HepG2 (cell line): ENCODE measurements at regions not wholly inside any gene's neighbourhood (a gene's known extent, or its start where the extent isn't known, plus 50 kb on each side); places are given as distances from the start of the nearest gene placed in this dataset.

Source experiments
- CHCHD3 ChIP-seq: sonication (generic); formaldehyde crosslinking; IDR thresholded peaks from 2 replicates; pipeline ENCODE4 v1.8.0; 2022; ENCODE audit warnings: mild to moderate bottlenecking, missing genetic modification reagents, moderate library complexity
- FOSL2 ChIP-seq: sonication (generic); formaldehyde crosslinking; IDR thresholded peaks from 2 replicates; pipeline ENCODE4 v1.4.0; 2020; ENCODE audit warnings: missing genetic modification reagents
- GATAD2A ChIP-seq: IDR thresholded peaks from 2 replicates; pipeline ENCODE4 v1.6.1; 2016
- GMEB2 ChIP-seq: IDR thresholded peaks from 2 replicates; pipeline ENCODE4 v1.6.1; 2016; ENCODE audit warnings: missing biosample characterization, missing genetic modification reagents, low read depth
- HMG20B ChIP-seq: conservative IDR thresholded peaks from 2 replicates; pipeline ENCODE4 v1.6.1; 2016; ENCODE audit warnings: missing genetic modification reagents, missing compliant biosample characterization
- HNRNPUL1 ChIP-seq: fragments of 200-400 bp; formaldehyde crosslinking; IDR thresholded peaks from 2 replicates; pipeline ENCODE4 v1.6.1; 2017; ENCODE audit warnings: low read depth, mild to moderate bottlenecking, low read length, moderate library complexity
- IRX3 ChIP-seq: sonication (generic); formaldehyde crosslinking; IDR thresholded peaks from 2 replicates; pipeline ENCODE4 v1.8.1; 2023; ENCODE audit warnings: mild to moderate bottlenecking, low read depth, missing genetic modification reagents, borderline replicate concordance
- JUND ChIP-seq: sonication (generic); formaldehyde crosslinking; IDR thresholded peaks from 2 replicates; pipeline ENCODE4 v1.8.0; 2022; ENCODE audit warnings: mild to moderate bottlenecking, missing genetic modification reagents
- MED1 ChIP-seq: sonication (generic); formaldehyde crosslinking; IDR thresholded peaks from 2 replicates; pipeline ENCODE4 v1.4.0; 2020; ENCODE audit warnings: missing genetic modification reagents
- MNT ChIP-seq: fragments of 450-650 bp; IDR thresholded peaks from 2 replicates; pipeline ENCODE4 v1.6.1; 2016
- NFE2L2 ChIP-seq: fragments of 150-350 bp; IDR thresholded peaks from 2 replicates; pipeline ENCODE4 v1.6.1; 2014; ENCODE audit warnings: low read length
- NFRKB ChIP-seq: fragments of 450-650 bp; IDR thresholded peaks from 2 replicates; pipeline ENCODE4 v1.6.1; 2017
- NR0B2 ChIP-seq: sonication (generic); formaldehyde crosslinking; IDR thresholded peaks from 2 replicates; pipeline ENCODE4 v1.4.0; 2020; ENCODE audit warnings: mild to moderate bottlenecking, missing genetic modification reagents
- NR2C2 ChIP-seq: sonication (generic); formaldehyde crosslinking; IDR thresholded peaks from 2 replicates; pipeline ENCODE4 v1.4.0; 2020; ENCODE audit warnings: missing genetic modification reagents, mild to moderate bottlenecking, moderate library complexity, borderline replicate concordance
- SALL1 ChIP-seq: sonication (generic); formaldehyde crosslinking; IDR thresholded peaks from 2 replicates; pipeline ENCODE4 v1.8.0; 2022; ENCODE audit warnings: mild to moderate bottlenecking, missing genetic modification reagents
- SRSF1 ChIP-seq: fragments of 200-400 bp; formaldehyde crosslinking; optimal IDR thresholded peaks from 2 replicates; pipeline ENCODE3; 2017; ENCODE audit warnings: mild to moderate bottlenecking, low read depth, low read length, moderate library complexity
- STAT5B ChIP-seq: sonication (generic); formaldehyde crosslinking; IDR thresholded peaks from 2 replicates; pipeline ENCODE4 v1.4.0; 2020; ENCODE audit warnings: missing genetic modification reagents
- U2AF2 ChIP-seq: fragments of 200-400 bp; formaldehyde crosslinking; IDR thresholded peaks from 2 replicates; pipeline ENCODE4 v1.6.1; 2017; ENCODE audit warnings: low read depth, mild to moderate bottlenecking, low read length
- UBTF ChIP-seq: sonication (generic); formaldehyde crosslinking; IDR thresholded peaks from 2 replicates; pipeline ENCODE4 v1.4.0; 2020; ENCODE audit warnings: mild to moderate bottlenecking, missing genetic modification reagents
- ZFY ChIP-seq: sonication (generic); formaldehyde crosslinking; IDR thresholded peaks from 2 replicates; pipeline ENCODE4 v1.4.0; 2020; ENCODE audit warnings: missing genetic modification reagents
- ZKSCAN1 ChIP-seq: fragments of 150-350 bp; IDR thresholded peaks from 2 replicates; pipeline ENCODE4 v1.6.1; 2014; ENCODE audit warnings: low read length
- ZNF264 ChIP-seq: sonication (generic); formaldehyde crosslinking; IDR thresholded peaks from 2 replicates; pipeline ENCODE4 v1.4.0; 2020; ENCODE audit warnings: missing genetic modification reagents
- ZNF652 ChIP-seq: IDR thresholded peaks from 2 replicates; pipeline ENCODE4 v1.6.1; 2016; ENCODE audit warnings: low read depth, borderline replicate concordance
- ZNF788 ChIP-seq: sonication (generic); formaldehyde crosslinking; IDR thresholded peaks from 2 replicates; pipeline ENCODE4 v1.5.0; 2020; ENCODE audit warnings: mild to moderate bottlenecking, missing genetic modification reagents, borderline replicate concordance
- ZNF792 ChIP-seq: IDR thresholded peaks from 2 replicates; pipeline ENCODE4 v1.6.1; 2016
- ZSCAN5A ChIP-seq: sonication (generic); formaldehyde crosslinking; IDR thresholded peaks from 2 replicates; pipeline ENCODE4 v1.8.0; 2022; ENCODE audit warnings: mild to moderate bottlenecking, missing genetic modification reagents, borderline replicate concordance

GRCh38 chr16:81181013-81181720, 57.3 kb upstream of the BCO1 start (continued):
- TF ChIP-seq GMEB2 (no peak), HNRNPUL1 (no peak), HMG20B (CRISPR knock-in tag) (no peak), NR2C2 (CRISPR knock-in tag) (no peak), MNT (0 out of 2 replicates have a peak, but pooled peaks have one; percentile 14), NR0B2 (no peak), ZNF788 (no peak), MED1 (CRISPR knock-in tag) (peak; percentile 63), SALL1 (CRISPR knock-in tag) (no peak; the same call in 1 of the 2 replicates), U2AF2 (no peak), FOSL2 (CRISPR knock-in tag) (peak; percentile 98), ZFY (CRISPR knock-in tag) (peak; percentile 39; the same call in 1 of the 2 replicates), GATAD2A (CRISPR knock-in tag) (peak; percentile 48), ZNF792 (0 out of 2 replicates have a peak, but pooled peaks have one; percentile 38), CHCHD3 (CRISPR knock-in tag) (no peak), JUND (CRISPR knock-in tag) (peak; percentile 37; the same call in 1 of the 2 replicates), NFRKB (no peak), ZNF264 (CRISPR knock-in tag) (peak; percentile 47; the same call in 1 of the 2 replicates), UBTF (CRISPR knock-in tag) (0 out of 2 replicates have a peak, but pooled peaks have one; percentile 20), ZSCAN5A (CRISPR knock-in tag) (no peak), IRX3 (CRISPR knock-in tag) (no peak), NFE2L2 (no peak), ZNF652 (CRISPR knock-in tag) (no peak), ZKSCAN1 (no peak), STAT5B (CRISPR knock-in tag) (no peak), SRSF1 (no peak)
